Tibial nerve (tissue), 4 donors: ENCODE measurements at regions not wholly inside any gene's neighbourhood (a gene's known extent, or its start where the extent isn't known, plus 50 kb on each side); places are given as distances from the start of the nearest gene placed in this dataset.
"Not testable (repeated sequence)": the region's sequence is repeated elsewhere in the genome, so short reads cannot be mapped to it uniquely, and the experiment has no call there.

Experiments
- DNase-seq, 2 donors: peaks; one replicate each; pipeline ENCODE4 v3.0.0-alpha.2; 2019; ENCODE audit warnings: low spot score in 2 of 2
- H3K27ac ChIP-seq, 4 donors: fragments of 200-600 bp; sonication (generic) in 3 of 4; one replicate each; pipeline ENCODE4 v1.5.1; 2017 to 2019; ENCODE audit warnings: mild to moderate bottlenecking in 1 of 4
- H3K27me3 ChIP-seq, 2 donors: fragments of 200-600 bp; sonication (generic) in 1 of 2; one replicate each; pipeline versions ENCODE4 v1.5.1 to v1.6.0; 2017 to 2019
- H3K36me3 ChIP-seq, 3 donors: fragments of 200-600 bp; sonication (generic); one replicate each; pipeline ENCODE4 v1.5.1; 2018 to 2019
- H3K4me1 ChIP-seq, 4 donors: fragments of 200-600 bp; sonication (generic) in 3 of 4; one replicate each; pipeline ENCODE4 v1.5.1; 2017 to 2019
- H3K4me3 ChIP-seq, 4 donors: fragments of 200-600 bp; sonication (generic) in 3 of 4; one replicate each; pipeline ENCODE4 v1.5.1; 2017 to 2019; ENCODE audit warnings: mild to moderate bottlenecking in 1 of 4, moderate library complexity in 1 of 4
- H3K9me3 ChIP-seq, 4 donors: fragments of 200-600 bp; sonication (generic) in 3 of 4; one replicate each; pipeline ENCODE4 v1.5.1; 2017 to 2019
- CTCF ChIP-seq, 5 experiments: fragments of 200-600 bp in 3 of 5; fragments of 450-650 bp in 2 of 5; sonication (generic) in 3 of 5; IDR thresholded peaks; one replicate each; pipeline ENCODE4 v1.5.1; 2016 to 2019; ENCODE audit warnings: antibody characterized with exemption in 5 of 5, mild to moderate bottlenecking in 3 of 5, moderate library complexity in 2 of 5
- EP300 ChIP-seq, 2 donors: sonication (generic); formaldehyde crosslinking; IDR thresholded peaks; one replicate each; pipeline ENCODE4 v1.6.1; 2017; ENCODE audit warnings: antibody characterized with exemption in 2 of 2, mild to moderate bottlenecking in 1 of 2
- POLR2A ChIP-seq, 2 donors: fragments of 450-650 bp; IDR thresholded peaks; one replicate each; pipeline ENCODE4 v1.6.1; 2017; ENCODE audit warnings: antibody characterized with exemption in 2 of 2, mild to moderate bottlenecking in 2 of 2, moderate library complexity in 2 of 2
- WGBS, 2 donors: methylation state at CpG; one replicate each; pipeline ENCODE4 v1.1.5; 2018; 5-methylcytosine and 5-hydroxymethylcytosine counted together

GRCh38 chr21:9747870-9748269 lies 773.5 kb upstream of the TPTE start:
- not testable (repeated sequence) for H3K4me1 ChIP-seq, DNase-seq, H3K27ac ChIP-seq, H3K27me3 ChIP-seq, H3K4me3 ChIP-seq, H3K36me3 ChIP-seq
- H3K9me3 ChIP-seq: peaks cover 0 to 17% (median 0%) of the 10 kb centered on the region in 4 donors
- WGBS, 2 donors: 70 to 71% methylated on average over 5 of the region's 5 CpGs

- H3K4me3 ChIP-seq, H3K36me3 ChIP-seq, H3K4me1 ChIP-seq, H3K27me3 ChIP-seq, H3K27ac ChIP-seq, DNase-seq: not testable (repeated sequence)
- peaks cover 0 to 17% (median 0%) of the 10 kb centered on the region in 4 donors for H3K9me3 ChIP-seq
- 55 to 57% methylated on average over 4 of the region's 4 CpGs for WGBS, 2 donors
These were observed 772.9 kb upstream of the TPTE start for GRCh38 chr21:9748451-9748850.

GRCh38 chr21:9749741-9750230 lies 771.6 kb upstream of the TPTE start:
- H3K4me3 ChIP-seq, H3K27ac ChIP-seq, H3K36me3 ChIP-seq, H3K4me1 ChIP-seq, H3K27me3 ChIP-seq, DNase-seq: not testable (repeated sequence)
- 71 to 74% methylated on average over 7 of the region's 7 CpGs for WGBS, 2 donors
- H3K9me3 ChIP-seq: peaks cover 0 to 17% (median 0%) of the 10 kb centered on the region in 4 donors

GRCh38 chr21:9750341-9751086 lies 770.9 kb upstream of the TPTE start:
- peaks cover 0 to 16% (median 0%) of the 10 kb centered on the region in 4 donors for H3K9me3 ChIP-seq
- H3K27ac ChIP-seq: no peak overlapping the region
- WGBS, 2 donors: 70 to 75% methylated on average over 13 of the region's 13 CpGs
- H3K27me3 ChIP-seq: no peaks in the 10 kb centered on the region
- H3K4me1 ChIP-seq: no peaks in the 10 kb centered on the region
- H3K4me3 ChIP-seq: no peak overlapping the region
- no peaks in the 10 kb centered on the region for H3K36me3 ChIP-seq
- no peak for DNase-seq
- TF ChIP-seq CTCF (IDR thresholded peaks at IDR 0.05) (no peak), EP300 (IDR thresholded peaks at IDR 0.05) (no peak), POLR2A (IDR thresholded peaks at IDR 0.05) (no peak)

- H3K27ac ChIP-seq, DNase-seq, H3K4me1 ChIP-seq, H3K36me3 ChIP-seq, H3K27me3 ChIP-seq, H3K4me3 ChIP-seq: not testable (repeated sequence)
- peaks cover 0 to 11% (median 0%) of the 10 kb centered on the region in 4 donors for H3K9me3 ChIP-seq
- WGBS, 2 donors: 67 to 74% methylated on average over 6 of the region's 6 CpGs
These were observed 770.2 kb upstream of the TPTE start for GRCh38 chr21:9751087-9751585.

GRCh38 chr21:9752028-9752427 lies 769.4 kb upstream of the TPTE start:
- H3K36me3 ChIP-seq, H3K4me1 ChIP-seq, H3K27ac ChIP-seq, H3K27me3 ChIP-seq, DNase-seq, H3K4me3 ChIP-seq: not testable (repeated sequence)
- WGBS, 2 donors: 75 to 77% methylated on average over 9 of the region's 9 CpGs
- H3K9me3 ChIP-seq: peaks cover 0 to 15% (median 0%) of the 10 kb centered on the region in 4 donors

GRCh38 chr21:9753441-9753840 lies 767.9 kb upstream of the TPTE start:
- H3K4me1 ChIP-seq, H3K27me3 ChIP-seq, DNase-seq, H3K27ac ChIP-seq, H3K4me3 ChIP-seq, H3K36me3 ChIP-seq: not testable (repeated sequence)
- H3K9me3 ChIP-seq: peaks cover 0 to 17% (median 0%) of the 10 kb centered on the region in 4 donors
- 69 to 77% methylated on average over 10 of the region's 10 CpGs for WGBS, 2 donors

GRCh38 chr21:9753943-9754342 lies 767.4 kb upstream of the TPTE start:
- DNase-seq: no peak
- TF ChIP-seq EP300 (IDR thresholded peaks at IDR 0.05) (no peak), POLR2A (IDR thresholded peaks at IDR 0.05) (no peak), CTCF (IDR thresholded peaks at IDR 0.05) (no peak)
- H3K27ac ChIP-seq: no peak overlapping the region
- 58 to 67% methylated on average over 7 of the region's 7 CpGs for WGBS, 2 donors
- H3K27me3 ChIP-seq: no peaks in the 10 kb centered on the region
- H3K36me3 ChIP-seq: no peaks in the 10 kb centered on the region
- H3K9me3 ChIP-seq: peaks cover 0 to 21% (median 0%) of the 10 kb centered on the region in 4 donors
- H3K4me3 ChIP-seq: no peak overlapping the region
- no peaks in the 10 kb centered on the region for H3K4me1 ChIP-seq

- H3K27me3 ChIP-seq, H3K4me3 ChIP-seq, H3K4me1 ChIP-seq, DNase-seq, H3K27ac ChIP-seq, H3K36me3 ChIP-seq: not testable (repeated sequence)
- WGBS, 2 donors: 28 to 59% methylated on average over 1 of the region's 1 CpG
- H3K9me3 ChIP-seq: peaks cover 0 to 23% (median 0%) of the 10 kb centered on the region in 4 donors
These were observed 766.9 kb upstream of the TPTE start for GRCh38 chr21:9754434-9754833.
